Skeletal muscle tissue (tissue), 3 donors: ENCODE measurements at regions not wholly inside any gene's neighbourhood (a gene's known extent, or its start where the extent isn't known, plus 50 kb on each side); places are given as distances from the start of the nearest gene placed in this dataset.

Experiments used
- H3K27ac ChIP-seq: one replicate; pipeline ENCODE4 v1.7.0; 2013; ENCODE audit warnings: mild to moderate bottlenecking, low read depth, low read length, inconsistent platforms
- H3K27me3 ChIP-seq, 3 donors: one replicate each; pipeline ENCODE4 v1.7.0; 2013; ENCODE audit warnings: low read length in 3 of 3; ENCODE audit not compliant: control insufficient read depth in 3 of 3, insufficient read depth in 3 of 3
- H3K36me3 ChIP-seq, 3 donors: one replicate each; pipeline ENCODE4 v1.7.0; 2013; ENCODE audit warnings: low read length in 3 of 3; ENCODE audit not compliant: control insufficient read depth in 3 of 3, insufficient read depth in 3 of 3
- H3K4me1 ChIP-seq, 3 donors: one replicate each; pipeline ENCODE4 v1.7.0; 2013; ENCODE audit warnings: low read length in 3 of 3, mild to moderate bottlenecking in 3 of 3; ENCODE audit not compliant: control insufficient read depth in 3 of 3, insufficient read depth in 3 of 3
- H3K4me3 ChIP-seq, 3 donors: one replicate each; pipeline ENCODE4 v1.7.0; 2013; ENCODE audit warnings: low read length in 3 of 3
- H3K9ac ChIP-seq, 3 donors: one replicate each; pipeline ENCODE4 v1.7.0; 2013; ENCODE audit warnings: low read length in 3 of 3, mild to moderate bottlenecking in 3 of 3, moderate library complexity in 2 of 3, low read depth in 1 of 3
- H3K9me3 ChIP-seq, 3 donors: one replicate each; pipeline ENCODE4 v1.7.0; 2013; ENCODE audit warnings: low read length in 3 of 3; ENCODE audit not compliant: control insufficient read depth in 3 of 3
- donor health status: Osteomylitis.

- H3K9ac ChIP-seq: no peak overlapping the region
Measured at GRCh38 chr13:105346141-105346775, 1189.2 kb downstream of the EFNB2 start.

GRCh38 chr13:105345730-105346129, 1189.7 kb downstream of the EFNB2 start:
- no peaks in the 10 kb centered on the region for H3K4me1 ChIP-seq
- H3K27me3 ChIP-seq: no peaks in the 10 kb centered on the region
- no peak overlapping the region for H3K4me3 ChIP-seq
- H3K27ac ChIP-seq: no peak overlapping the region
- no peaks in the 10 kb centered on the region for H3K9me3 ChIP-seq
- H3K36me3 ChIP-seq: no peaks in the 10 kb centered on the region
- H3K9ac ChIP-seq: no peak overlapping the region

More at GRCh38 chr13:105346141-105346775, 1189.2 kb downstream of the EFNB2 start:
- H3K27me3 ChIP-seq: no peaks in the 10 kb centered on the region
- no peaks in the 10 kb centered on the region for H3K4me1 ChIP-seq
- no peaks in the 10 kb centered on the region for H3K36me3 ChIP-seq
- H3K9me3 ChIP-seq: no peaks in the 10 kb centered on the region
- no peak overlapping the region for H3K4me3 ChIP-seq
- no peak overlapping the region for H3K27ac ChIP-seq

- H3K4me3 ChIP-seq: no peak overlapping the region
- no peak overlapping the region for H3K27ac ChIP-seq
- no peak overlapping the region for H3K9ac ChIP-seq
- no peaks in the 10 kb centered on the region for H3K9me3 ChIP-seq
- no peaks in the 10 kb centered on the region for H3K4me1 ChIP-seq
- H3K36me3 ChIP-seq: no peaks in the 10 kb centered on the region
- H3K27me3 ChIP-seq: no peaks in the 10 kb centered on the region
Measured at GRCh38 chr13:105345131-105345530, 1190.3 kb downstream of the EFNB2 start.

- Histone ChIP-seq H3K4me1 (no peaks in the 10 kb centered on the region), H3K9ac (no peak overlapping the region), H3K27me3 (no peaks in the 10 kb centered on the region), H3K27ac (no peak overlapping the region), H3K36me3 (no peaks in the 10 kb centered on the region), H3K4me3 (no peak overlapping the region), H3K9me3 (no peaks in the 10 kb centered on the region)
Measured at GRCh38 chr13:105343134-105343806, 1192.2 kb downstream of the EFNB2 start.

GRCh38 chr13:105342281-105342820, 1193.1 kb downstream of the EFNB2 start:
- Histone ChIP-seq H3K36me3 (no peaks in the 10 kb centered on the region), H3K9ac (no peak overlapping the region), H3K4me1 (no peaks in the 10 kb centered on the region), H3K27me3 (no peaks in the 10 kb centered on the region), H3K4me3 (no peak overlapping the region), H3K27ac (no peak overlapping the region), H3K9me3 (no peaks in the 10 kb centered on the region)

- no peak overlapping the region for H3K27ac ChIP-seq
- H3K9ac ChIP-seq: no peak overlapping the region
- no peaks in the 10 kb centered on the region for H3K4me1 ChIP-seq
- H3K9me3 ChIP-seq: no peaks in the 10 kb centered on the region
- no peaks in the 10 kb centered on the region for H3K27me3 ChIP-seq
- H3K4me3 ChIP-seq: no peak overlapping the region
- H3K36me3 ChIP-seq: no peaks in the 10 kb centered on the region
Measured at GRCh38 chr13:105341758-105342157, 1193.7 kb downstream of the EFNB2 start.

GRCh38 chr13:105341256-105341655, 1194.2 kb downstream of the EFNB2 start:
- no peaks in the 10 kb centered on the region for H3K4me1 ChIP-seq
- no peak overlapping the region for H3K4me3 ChIP-seq
- no peaks in the 10 kb centered on the region for H3K27me3 ChIP-seq
- no peaks in the 10 kb centered on the region for H3K36me3 ChIP-seq
- no peak overlapping the region for H3K27ac ChIP-seq
- H3K9ac ChIP-seq: no peak overlapping the region
- H3K9me3 ChIP-seq: no peaks in the 10 kb centered on the region

- no peak overlapping the region for H3K27ac ChIP-seq
- H3K4me3 ChIP-seq: no peak overlapping the region
- H3K36me3 ChIP-seq: no peaks in the 10 kb centered on the region
- H3K9me3 ChIP-seq: no peaks in the 10 kb centered on the region
- no peak overlapping the region for H3K9ac ChIP-seq
- H3K4me1 ChIP-seq: no peaks in the 10 kb centered on the region
- H3K27me3 ChIP-seq: no peaks in the 10 kb centered on the region
Measured at GRCh38 chr13:105340061-105340606, 1195.3 kb downstream of the EFNB2 start.

- no peaks in the 10 kb centered on the region for H3K9me3 ChIP-seq
- H3K4me1 ChIP-seq: no peaks in the 10 kb centered on the region
- no peak overlapping the region for H3K27ac ChIP-seq
- H3K4me3 ChIP-seq: no peak overlapping the region
- H3K9ac ChIP-seq: no peak overlapping the region
- no peaks in the 10 kb centered on the region for H3K27me3 ChIP-seq
- H3K36me3 ChIP-seq: no peaks in the 10 kb centered on the region
Measured at GRCh38 chr13:105338773-105339172, 1196.7 kb downstream of the EFNB2 start.

GRCh38 chr13:105338006-105338405, 1197.5 kb downstream of the EFNB2 start:
- Histone ChIP-seq H3K9ac (no peak overlapping the region), H3K27me3 (no peaks in the 10 kb centered on the region), H3K27ac (no peak overlapping the region), H3K4me3 (no peak overlapping the region), H3K4me1 (no peaks in the 10 kb centered on the region), H3K9me3 (no peaks in the 10 kb centered on the region), H3K36me3 (no peaks in the 10 kb centered on the region)
